GM12892 (cell line): ENCODE measurements at regions not wholly inside any gene's neighbourhood (a gene's known extent, or its start where the extent isn't known, plus 50 kb on each side); places are given as distances from the start of the nearest gene placed in this dataset.

Source experiments
- POLR2A ChIP-seq: IDR thresholded peaks from 2 replicates; pipeline ENCODE4 v1.6.1; 2011; ENCODE audit warnings: low read depth, low read length, control low read depth
- POLR2AphosphoS5 ChIP-seq: IDR thresholded peaks from 2 replicates; pipeline ENCODE4 v1.6.1; 2011; ENCODE audit warnings: low read depth, low read length, control low read depth
- TAF1 ChIP-seq: IDR thresholded peaks from 2 replicates; pipeline ENCODE4 v1.6.1; 2011; ENCODE audit warnings: low read depth, mild to moderate bottlenecking, control low read depth, low read length, borderline replicate concordance

DNA sequence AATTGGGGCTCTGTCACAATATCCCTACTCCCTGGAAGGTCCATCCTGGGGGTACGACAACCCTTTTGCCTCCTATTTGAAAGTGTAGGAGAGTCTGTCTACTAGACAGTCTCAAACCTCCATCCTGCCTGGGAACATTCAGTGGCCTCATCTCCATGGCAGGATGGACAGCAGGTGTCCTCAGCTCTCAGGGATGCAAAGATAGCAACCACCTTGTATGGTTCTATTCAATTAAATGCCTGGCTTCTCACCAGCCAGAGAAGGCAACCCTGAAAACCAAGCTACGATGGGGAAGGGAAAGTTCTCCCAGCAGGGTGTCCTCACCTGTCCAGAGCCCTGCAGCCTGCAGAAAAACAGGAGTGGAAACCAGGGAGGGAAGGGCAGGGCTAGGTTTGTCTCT, 164.9 kb downstream of the MIAT start:
- TF ChIP-seq POLR2A, result no peak
- TF ChIP-seq POLR2AphosphoS5, result no peak
- no peak for TF ChIP-seq TAF1
